ENCODE measurements at regions not wholly inside any gene's neighbourhood (a gene's known extent, or its start where the extent isn't known, plus 50 kb on each side); places are given as distances from the start of the nearest gene placed in this dataset.

- TF ChIP-seq CTCF (IDR thresholded peaks at IDR 0.05) (no peak), POLR2AphosphoS5 (IDR thresholded peaks at IDR 0.05) (no peak), POLR2A (IDR thresholded peaks at IDR 0.05) (no peak)
Measured at GRCh38 chr13:74625541-74625940, 491.3 kb upstream of the KLF12 start.
